ENCODE measurements at regions not wholly inside any gene's neighbourhood (a gene's known extent, or its start where the extent isn't known, plus 50 kb on each side); places are given as distances from the start of the nearest gene placed in this dataset.

DNA sequence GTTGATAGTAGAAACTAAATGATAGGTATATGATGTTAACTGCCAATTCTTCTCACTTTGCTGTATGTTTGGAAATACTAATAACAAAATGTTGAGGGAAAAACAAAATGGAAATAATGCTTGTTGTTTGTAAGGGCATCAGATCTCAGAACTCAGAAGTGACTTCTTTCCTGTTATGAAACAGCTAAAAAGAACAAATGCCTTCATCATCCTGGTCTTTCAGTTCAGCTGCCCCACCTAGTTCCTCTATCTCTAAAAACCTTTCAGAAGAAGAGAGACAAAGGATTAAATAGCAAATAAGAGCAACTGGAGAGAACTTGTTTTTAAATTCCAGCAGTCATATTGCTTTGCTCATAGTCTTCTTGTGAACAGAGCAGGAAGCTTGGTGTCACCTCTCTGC, 345.3 kb upstream of the NCAM1 start:
- no peaks in the 10 kb centered on the region for H3K27me3 ChIP-seq
- no peaks in the 10 kb centered on the region for H3K9me3 ChIP-seq
- no peak overlapping the region for H3K4me3 ChIP-seq
- TF ChIP-seq POLR2AphosphoS5 (IDR thresholded peaks at IDR 0.05), result no peak
- no peak for ATAC-seq
- H3K4me1 ChIP-seq, result peaks cover 0 to 22% (median 4%) of the 10 kb centered on the region in 3 donors
- H3K27ac ChIP-seq, result no peak overlapping the region
- no peaks in the 10 kb centered on the region for H3K36me3 ChIP-seq

DNA sequence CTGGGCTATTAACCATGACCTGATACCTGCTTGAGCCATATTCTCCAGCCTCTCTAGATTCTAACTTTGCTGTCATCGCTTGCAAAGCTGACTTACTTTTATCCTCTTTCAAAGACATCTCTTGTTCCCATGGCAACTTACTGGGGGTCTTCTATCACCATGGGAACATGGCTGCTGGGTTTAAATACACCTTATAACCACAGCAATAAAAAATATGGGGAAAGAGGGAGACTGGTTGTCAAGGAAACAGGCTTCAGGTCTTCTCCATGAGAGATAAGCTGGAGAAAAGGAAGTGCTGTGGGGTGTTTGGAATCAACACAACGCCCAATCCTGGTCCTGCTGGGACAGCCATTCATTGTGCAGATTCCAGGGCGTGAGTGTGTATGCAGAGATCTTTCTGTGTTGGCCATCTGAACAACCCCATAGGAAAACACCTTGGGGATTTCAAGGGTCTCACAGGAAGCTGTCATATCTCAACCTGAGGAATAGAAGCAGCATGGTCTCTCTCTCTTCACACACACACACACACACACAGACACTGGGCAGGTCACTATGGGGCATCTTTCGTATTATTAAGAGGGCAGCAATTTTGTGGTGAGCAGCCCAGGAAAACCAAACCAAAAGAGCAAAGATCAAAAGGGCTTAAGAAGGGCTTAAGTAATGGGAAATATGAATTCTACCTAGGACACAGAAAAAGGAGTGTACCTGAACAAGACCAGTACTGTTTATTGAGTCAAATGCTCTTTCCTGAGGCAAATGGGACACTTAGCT, 344.7 kb upstream of the NCAM1 start:
- H3K36me3 ChIP-seq, result no peaks in the 10 kb centered on the region
- no peaks in the 10 kb centered on the region for H3K9me3 ChIP-seq
- H3K4me1 ChIP-seq, result peaks cover 0 to 22% (median 4%) of the 10 kb centered on the region in 3 donors
- no peak overlapping the region for H3K4me3 ChIP-seq
- ATAC-seq, result no peak
- WGBS, 2 donors (ENCODE audit: low coverage in 1 of 2), result 89 to 100% methylated on average over 2 to 3 of the region's 4 CpGs
- H3K27ac ChIP-seq, result no peak overlapping the region
- TF ChIP-seq, protein P1, sequence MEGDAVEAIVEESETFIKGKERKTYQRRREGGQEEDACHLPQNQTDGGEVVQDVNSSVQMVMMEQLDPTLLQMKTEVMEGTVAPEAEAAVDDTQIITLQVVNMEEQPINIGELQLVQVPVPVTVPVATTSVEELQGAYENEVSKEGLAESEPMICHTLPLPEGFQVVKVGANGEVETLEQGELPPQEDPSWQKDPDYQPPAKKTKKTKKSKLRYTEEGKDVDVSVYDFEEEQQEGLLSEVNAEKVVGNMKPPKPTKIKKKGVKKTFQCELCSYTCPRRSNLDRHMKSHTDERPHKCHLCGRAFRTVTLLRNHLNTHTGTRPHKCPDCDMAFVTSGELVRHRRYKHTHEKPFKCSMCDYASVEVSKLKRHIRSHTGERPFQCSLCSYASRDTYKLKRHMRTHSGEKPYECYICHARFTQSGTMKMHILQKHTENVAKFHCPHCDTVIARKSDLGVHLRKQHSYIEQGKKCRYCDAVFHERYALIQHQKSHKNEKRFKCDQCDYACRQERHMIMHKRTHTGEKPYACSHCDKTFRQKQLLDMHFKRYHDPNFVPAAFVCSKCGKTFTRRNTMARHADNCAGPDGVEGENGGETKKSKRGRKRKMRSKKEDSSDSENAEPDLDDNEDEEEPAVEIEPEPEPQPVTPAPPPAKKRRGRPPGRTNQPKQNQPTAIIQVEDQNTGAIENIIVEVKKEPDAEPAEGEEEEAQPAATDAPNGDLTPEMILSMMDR (IDR thresholded peaks at IDR 0.05), result no peak
- no peak for TF ChIP-seq POLR2A (IDR thresholded peaks at IDR 0.05)
- TF ChIP-seq EP300 (IDR thresholded peaks at IDR 0.05), result no peak
- TF ChIP-seq POLR2AphosphoS5 (IDR thresholded peaks at IDR 0.05), result no peak
- H3K27me3 ChIP-seq, result no peaks in the 10 kb centered on the region

DNA sequence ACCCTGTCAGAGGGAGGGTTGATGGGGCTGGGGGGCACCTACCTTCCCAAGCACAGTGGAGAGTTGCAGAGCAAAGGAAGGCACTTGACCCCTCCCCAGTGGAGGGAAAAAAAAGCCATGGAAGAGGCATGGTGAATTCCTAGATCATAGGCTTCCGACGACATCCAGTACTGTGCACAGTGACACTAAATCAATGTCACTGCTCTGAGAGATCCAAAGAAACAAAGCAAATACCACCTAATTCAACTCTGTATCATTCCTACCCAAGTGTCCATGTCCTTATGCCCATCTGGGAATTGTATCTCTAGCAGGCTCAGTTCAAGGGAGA, 344.2 kb upstream of the NCAM1 start:
- no peak for ATAC-seq
- Histone ChIP-seq H3K4me1 (peaks cover 0 to 16% (median 4%) of the 10 kb centered on the region in 3 donors), H3K9me3 (no peaks in the 10 kb centered on the region), H3K27ac (no peak overlapping the region), H3K27me3 (no peaks in the 10 kb centered on the region), H3K36me3 (no peaks in the 10 kb centered on the region), H3K4me3 (no peak overlapping the region)
- WGBS, 2 donors (ENCODE audit: low coverage in 1 of 2), result 96 to 100% methylated on average over 2 of the region's 2 CpGs
- no peak for TF ChIP-seq POLR2A (IDR thresholded peaks at IDR 0.05)
- no peak for TF ChIP-seq POLR2AphosphoS5 (IDR thresholded peaks at IDR 0.05)
- TF ChIP-seq, protein P1 (IDR thresholded peaks at IDR 0.05), result no peak
- TF ChIP-seq EP300 (IDR thresholded peaks at IDR 0.05), result no peak

GRCh38 chr11:112617977-112618826, 343.0 kb upstream of the NCAM1 start:
- H3K4me3 ChIP-seq, result no peak overlapping the region
- H3K9me3 ChIP-seq, result no peaks in the 10 kb centered on the region
- TF ChIP-seq, protein P1 (IDR thresholded peaks at IDR 0.05), result no peak
- TF ChIP-seq EP300 (IDR thresholded peaks at IDR 0.05), result no peak
- TF ChIP-seq POLR2A (IDR thresholded peaks at IDR 0.05), result no peak
- no peak for TF ChIP-seq POLR2AphosphoS5 (IDR thresholded peaks at IDR 0.05)
- 82% methylated on average over 6 of the region's 13 CpGs; no CpG with 5 or more reads in 1 of the 2 donors for WGBS, 2 donors (ENCODE audit: low coverage in 1 of 2)
- ATAC-seq, result no peak
- H3K27ac ChIP-seq, result no peak overlapping the region
- peaks cover 0 to 5% (median 0%) of the 10 kb centered on the region in 3 donors for H3K4me1 ChIP-seq
- H3K27me3 ChIP-seq, result no peaks in the 10 kb centered on the region
- no peaks in the 10 kb centered on the region for H3K36me3 ChIP-seq

- Histone ChIP-seq H3K27me3 (no peaks in the 10 kb centered on the region), H3K27ac (no peak overlapping the region), H3K4me3 (no peak overlapping the region), H3K36me3 (no peaks in the 10 kb centered on the region), H3K9me3 (no peaks in the 10 kb centered on the region), H3K4me1 (no peaks in the 10 kb centered on the region)
- WGBS, 2 donors (ENCODE audit: low coverage in 1 of 2), result 75 to 79% methylated on average over 4 to 5 of the region's 5 CpGs
- no peak for ATAC-seq
- TF ChIP-seq POLR2AphosphoS5 (IDR thresholded peaks at IDR 0.05) (no peak), POLR2A (IDR thresholded peaks at IDR 0.05) (no peak), EP300 (IDR thresholded peaks at IDR 0.05) (no peak)
- TF ChIP-seq, protein P1 (IDR thresholded peaks at IDR 0.05), result no peak
These were observed 342.1 kb upstream of the NCAM1 start for GRCh38 chr11:112619106-112619505.
